Stimulated activated CD8-positive, alpha-beta memory T cell treated with anti-CD3 and anti-CD28 coated beads, Interleukin-12 subunit alpha, Interleukin-12 subunit beta, amount 100 ng/mL, for 1 hour (primary cell): ENCODE measurements at regions not wholly inside any gene's neighbourhood (a gene's known extent, or its start where the extent isn't known, plus 50 kb on each side); places are given as distances from the start of the nearest gene placed in this dataset.

ENCODE experiments used
- DNase-seq: peaks from one replicate; pipeline ENCODE4 v3.0.0-alpha.2; 2020; ENCODE audit warnings: low read depth

GRCh38 chr2:64704161-64704560 is 50.4 kb upstream of the SERTAD2 start:
- DNase-seq = no peak

GRCh38 chr2:64704996-64705395 is 51.3 kb upstream of the SERTAD2 start:
- DNase-seq = no peak

- no peak for DNase-seq
Measured at GRCh38 chr2:64707276-64707675, 53.6 kb upstream of the SERTAD2 start.

- DNase-seq = no peak
Measured at GRCh38 chr2:64708829-64709228, 55.1 kb upstream of the SERTAD2 start.

- DNase-seq = no peak
Measured at GRCh38 chr2:64711252-64711800, 57.6 kb upstream of the SERTAD2 start.

- DNase-seq = no peak
Measured at GRCh38 chr2:64713686-64714085, 60.0 kb upstream of the SERTAD2 start.

- no peak for DNase-seq
Measured at GRCh38 chr2:64716569-64716968, 62.9 kb upstream of the SERTAD2 start.

- no peak for DNase-seq
Measured at GRCh38 chr2:64718250-64718885, 64.7 kb upstream of the SERTAD2 start.

- DNase-seq = no peak
Measured at GRCh38 chr2:64720535-64721319, 67.0 kb upstream of the SERTAD2 start.

- DNase-seq = no peak
Measured at GRCh38 chr2:64721320-64721623, 67.6 kb upstream of the SERTAD2 start.

- no peak for DNase-seq
Measured at GRCh38 chr2:64722291-64723044, 68.8 kb upstream of the SERTAD2 start.

- no peak for DNase-seq
Measured at GRCh38 chr2:64727013-64727767, 73.5 kb upstream of the SERTAD2 start.

GRCh38 chr2:64727843-64728463 is 74.2 kb upstream of the SERTAD2 start:
- DNase-seq = no peak

- peak; percentile 20 for DNase-seq
Measured at GRCh38 chr2:64730551-64731262, 77.0 kb upstream of the SERTAD2 start.

GRCh38 chr2:64731263-64731643 is 77.5 kb upstream of the SERTAD2 start:
- no peak for DNase-seq

GRCh38 chr2:64731746-64732145 is 78.0 kb upstream of the SERTAD2 start:
- DNase-seq = no peak

- DNase-seq = no peak
Measured at GRCh38 chr2:64732146-64732545, 78.4 kb upstream of the SERTAD2 start.

GRCh38 chr2:64735504-64735903 is 81.8 kb upstream of the SERTAD2 start:
- no peak for DNase-seq

- DNase-seq = no peak
Measured at GRCh38 chr2:64737547-64737946, 83.8 kb upstream of the SERTAD2 start.

GRCh38 chr2:64738026-64738425 is 84.3 kb upstream of the SERTAD2 start:
- DNase-seq = no peak

GRCh38 chr2:64742678-64743077 is 89.0 kb upstream of the SERTAD2 start:
- no peak for DNase-seq
